CD4-positive, alpha-beta T cell treated with Interleukin-15 for 4 hours (primary cell): ENCODE measurements at regions not wholly inside any gene's neighbourhood (a gene's known extent, or its start where the extent isn't known, plus 50 kb on each side); places are given as distances from the start of the nearest gene placed in this dataset.

Source experiments
- DNase-seq: peaks from one replicate; pipeline ENCODE4 v3.0.0-alpha.2; 2020; ENCODE audit warnings: low spot score

- DNase-seq: no peak
Observed at GRCh38 chr1:114224196-114224907, 70.7 kb upstream of the SYT6 start.

DNA sequence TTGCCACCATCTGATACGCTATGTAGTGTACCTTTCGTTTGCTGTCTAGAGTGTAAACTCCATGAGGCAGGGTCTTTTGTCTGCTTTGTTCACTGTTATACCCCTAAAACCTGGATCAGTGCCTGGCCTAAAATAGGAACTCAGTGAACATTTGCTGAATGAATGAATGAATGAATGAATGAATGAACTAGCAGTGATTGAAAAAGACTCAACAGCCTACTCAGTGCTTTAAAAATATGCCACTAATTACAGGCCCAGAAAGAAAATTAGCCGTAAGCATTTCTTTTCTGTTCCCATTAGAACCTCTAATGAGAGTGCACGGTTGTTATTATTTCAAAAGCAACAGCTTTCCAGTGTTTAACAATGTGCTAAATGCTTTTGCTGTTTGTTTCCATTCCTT is 69.3 kb upstream of the SYT6 start:
- DNase-seq: no peak

DNA sequence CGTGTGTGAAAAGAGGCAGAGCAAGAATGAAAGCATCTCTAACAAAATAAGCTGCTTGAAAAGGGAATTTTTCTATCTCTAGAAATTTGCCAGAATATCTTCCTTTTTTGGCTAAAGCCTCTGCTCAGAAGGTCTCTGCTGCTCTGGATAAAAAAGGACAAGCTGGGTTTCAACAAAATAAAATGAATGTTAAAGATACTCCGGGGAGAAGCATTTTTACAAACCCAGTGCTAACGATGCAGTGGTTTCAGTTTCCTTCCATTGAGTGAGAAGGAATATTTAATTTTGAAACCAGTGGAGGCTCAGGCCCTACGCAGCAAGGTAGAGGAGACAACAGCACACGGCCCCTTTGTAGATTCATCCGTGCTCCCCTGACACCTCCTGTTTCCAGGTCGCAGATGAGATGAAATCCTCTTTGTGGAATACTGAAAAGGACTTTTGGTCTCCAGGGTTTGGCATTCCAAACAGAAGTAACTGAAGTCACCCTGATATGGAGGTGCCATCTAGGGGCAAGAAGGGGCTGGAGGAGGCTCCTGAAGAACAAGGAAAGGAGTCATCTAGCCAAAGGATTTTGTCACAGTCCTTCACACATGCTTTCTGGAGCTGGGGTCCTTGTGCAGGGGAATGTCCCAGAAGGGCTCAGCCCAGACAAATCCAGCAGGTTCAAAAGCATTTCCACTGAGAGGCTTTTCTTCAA is 65.7 kb upstream of the SYT6 start:
- DNase-seq: no peak

- no peak for DNase-seq
Observed at GRCh38 chr1:114218361-114219171, 64.9 kb upstream of the SYT6 start.

DNA sequence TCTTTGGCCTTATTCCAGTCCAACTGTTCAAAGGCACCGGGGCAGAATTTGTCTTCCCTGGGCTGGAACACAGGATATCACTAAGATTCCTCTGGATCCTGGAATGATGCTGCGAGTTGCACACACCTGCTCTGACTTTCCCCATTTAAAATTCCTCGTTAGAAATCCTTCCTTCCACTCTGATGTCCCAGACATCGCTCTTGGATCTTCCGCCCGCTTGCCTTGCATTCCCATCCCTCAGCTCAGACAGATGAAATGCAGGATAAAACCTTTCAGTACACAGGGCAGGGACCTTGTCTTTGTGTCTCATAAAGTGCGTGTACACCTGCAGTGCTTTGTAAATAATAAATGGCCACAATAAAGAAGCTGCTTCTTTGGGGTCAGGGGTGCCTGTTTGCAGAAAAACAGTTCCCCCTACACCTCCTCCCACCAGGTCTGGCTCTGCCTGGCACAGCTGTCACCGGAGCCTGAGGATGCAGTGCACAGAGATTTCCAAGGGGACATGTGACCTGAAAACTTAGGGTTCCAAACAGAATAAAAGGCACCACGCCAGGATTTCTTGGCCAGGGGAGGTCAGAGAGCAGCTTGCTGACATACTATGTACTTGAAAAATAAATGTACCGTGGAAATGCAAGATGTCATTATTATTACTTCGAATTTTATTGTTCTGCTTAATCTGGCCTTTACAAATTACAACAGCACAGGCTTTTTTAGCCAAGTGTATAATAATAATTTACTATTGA is 62.9 kb upstream of the SYT6 start:
- no peak for DNase-seq

- no peak for DNase-seq
Observed at GRCh38 chr1:114215436-114215835, 61.8 kb upstream of the SYT6 start.

DNA sequence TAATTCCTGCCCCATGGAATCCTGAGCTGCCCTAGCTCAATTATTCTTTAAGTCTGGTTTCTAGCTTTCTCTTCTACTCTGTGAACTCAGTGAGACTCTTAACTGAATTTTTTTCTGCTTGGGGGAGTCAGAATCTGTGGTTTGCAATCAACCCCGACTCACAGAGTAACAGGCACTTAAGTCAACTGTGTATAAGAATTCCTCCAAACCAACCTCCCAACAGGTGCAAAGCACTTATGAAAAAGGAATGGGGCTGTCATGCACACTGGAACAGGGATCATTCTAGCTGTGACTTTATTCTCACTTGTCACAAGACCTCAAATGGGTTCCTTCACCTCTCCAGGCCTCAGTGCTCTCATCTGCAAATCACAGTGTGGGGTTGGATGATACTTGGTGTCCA is 60.3 kb upstream of the SYT6 start:
- DNase-seq: no peak

- DNase-seq: no peak
Observed at GRCh38 chr1:114209971-114210370, 56.3 kb upstream of the SYT6 start.

DNA sequence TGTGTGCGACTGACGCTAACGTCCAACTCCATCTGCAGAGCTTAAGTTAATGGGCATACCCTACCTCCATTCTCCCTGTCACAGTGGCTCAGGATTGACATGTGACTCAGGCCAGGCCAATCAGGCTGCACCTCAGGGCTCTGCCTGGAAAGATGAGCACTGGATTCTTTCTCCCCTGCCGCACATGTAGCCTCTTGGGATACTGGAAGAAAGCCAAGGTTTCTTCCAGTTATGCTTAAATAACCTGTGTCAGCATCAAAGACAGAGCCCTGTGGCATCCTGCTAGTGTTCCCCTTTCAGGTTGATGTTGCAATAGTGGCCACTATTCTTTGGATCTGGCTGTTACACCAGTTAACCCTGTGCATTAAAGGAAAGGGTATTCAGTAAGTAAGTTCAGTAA is 55.0 kb upstream of the SYT6 start:
- no peak for DNase-seq

DNA sequence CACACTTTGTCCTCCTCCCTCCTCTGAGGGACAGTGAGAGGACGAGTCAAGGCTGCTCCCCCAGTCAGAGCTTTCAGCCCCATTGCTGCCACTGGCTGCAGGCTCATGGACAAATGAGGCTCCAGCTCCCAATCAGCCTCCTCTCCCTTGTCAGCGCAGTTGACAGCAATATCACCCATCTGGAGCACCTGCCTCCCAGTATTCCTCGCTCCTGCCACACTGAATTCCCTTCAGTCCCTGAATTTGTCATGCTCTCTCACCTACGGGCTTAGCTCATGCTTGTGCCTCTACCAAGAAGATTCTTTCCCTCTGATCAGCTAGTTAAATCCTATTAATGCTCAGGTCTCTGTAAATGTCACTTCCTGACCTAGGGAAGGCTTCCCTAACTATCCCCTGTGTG is 54.4 kb upstream of the SYT6 start:
- DNase-seq: no peak

DNA sequence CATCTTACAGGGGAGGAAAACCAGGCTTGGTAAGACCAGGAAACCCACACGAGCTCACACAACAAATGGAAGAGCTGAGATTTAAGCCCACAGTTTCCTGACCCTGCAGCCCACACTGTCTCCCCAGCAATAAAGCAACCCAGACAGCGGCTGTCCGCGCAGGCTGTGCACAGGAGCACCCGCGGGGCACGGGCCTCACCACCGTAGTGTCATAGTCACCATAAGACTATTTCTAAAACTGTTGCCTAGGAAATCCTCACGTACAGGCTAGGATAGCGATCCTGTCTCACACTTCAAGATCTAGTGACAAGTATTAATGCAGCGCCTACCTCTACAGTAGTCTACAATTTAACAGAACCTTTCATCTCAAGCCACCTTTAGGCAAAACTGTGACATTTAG is 54.0 kb upstream of the SYT6 start:
- DNase-seq: no peak

- no peak for DNase-seq
Observed at GRCh38 chr1:114206392-114206791, 52.7 kb upstream of the SYT6 start.

GRCh38 chr1:114203595-114204128 is 50.0 kb upstream of the SYT6 start:
- no peak for DNase-seq
